NCI-H69 (cell line): ENCODE measurements at regions not wholly inside any gene's neighbourhood (a gene's known extent, or its start where the extent isn't known, plus 50 kb on each side); places are given as distances from the start of the nearest gene placed in this dataset.
A peak's percentile ranks its signal among the peaks of the same experiment; 100 is the strongest.
"Not testable (repeated sequence)": the region's sequence is repeated elsewhere in the genome, so short reads cannot be mapped to it uniquely, and the experiment has no call there.

ENCODE experiments used
- DNase-seq: peaks from one replicate; lab custom pipeline; 2025; lab: John Stamatoyannopoulos, UW

GRCh38 chr7:131145770-131146169, 181.9 kb upstream of the MKLN1 start:
- DNase-seq = peak; percentile 59

GRCh38 chr7:131147604-131148003, 180.1 kb upstream of the MKLN1 start:
- DNase-seq = no peak

- no peak for DNase-seq
These were observed 179.4 kb upstream of the MKLN1 start for GRCh38 chr7:131148258-131148657.

GRCh38 chr7:131148708-131149428, 178.8 kb upstream of the MKLN1 start:
- no peak for DNase-seq

GRCh38 chr7:131149429-131149773, 178.3 kb upstream of the MKLN1 start:
- no peak for DNase-seq

- no peak for DNase-seq
These were observed 177.8 kb upstream of the MKLN1 start for GRCh38 chr7:131149840-131150239.

- no peak for DNase-seq
These were observed 176.6 kb upstream of the MKLN1 start for GRCh38 chr7:131151034-131151433.

- no peak for DNase-seq
These were observed 174.9 kb upstream of the MKLN1 start for GRCh38 chr7:131152766-131153165.

GRCh38 chr7:131154380-131154779, 173.3 kb upstream of the MKLN1 start:
- DNase-seq = no peak

GRCh38 chr7:131157530-131158243, 170.0 kb upstream of the MKLN1 start:
- no peak for DNase-seq

GRCh38 chr7:131158244-131158636, 169.4 kb upstream of the MKLN1 start:
- not testable (repeated sequence) for DNase-seq

- peak; percentile 28 for DNase-seq
These were observed 167.7 kb upstream of the MKLN1 start for GRCh38 chr7:131159961-131160361.

- DNase-seq = no peak
These were observed 166.6 kb upstream of the MKLN1 start for GRCh38 chr7:131161103-131161502.

- no peak for DNase-seq
These were observed 163.4 kb upstream of the MKLN1 start for GRCh38 chr7:131164025-131164925.

GRCh38 chr7:131166066-131166465, 161.6 kb upstream of the MKLN1 start:
- no peak for DNase-seq

GRCh38 chr7:131170440-131171271, 157.0 kb upstream of the MKLN1 start:
- DNase-seq = no peak

GRCh38 chr7:131173145-131173890, 154.4 kb upstream of the MKLN1 start:
- DNase-seq = no peak

GRCh38 chr7:131174391-131174790, 153.3 kb upstream of the MKLN1 start:
- DNase-seq = no peak

- DNase-seq = no peak
These were observed 152.8 kb upstream of the MKLN1 start for GRCh38 chr7:131174855-131175254.

- DNase-seq = no peak
These were observed 145.1 kb upstream of the MKLN1 start for GRCh38 chr7:131182446-131183058.

GRCh38 chr7:131183072-131183471, 144.6 kb upstream of the MKLN1 start:
- DNase-seq = no peak
